Thyroid gland (tissue), 4 donors: ENCODE measurements at regions not wholly inside any gene's neighbourhood (a gene's known extent, or its start where the extent isn't known, plus 50 kb on each side); places are given as distances from the start of the nearest gene placed in this dataset.

Experiments
- CTCF ChIP-seq, 6 experiments: fragments of 200-600 bp in 3 of 6; fragments of 450-650 bp in 3 of 6; sonication (generic) in 3 of 6; IDR thresholded peaks; one replicate each; pipeline ENCODE4 v1.5.1; 2016 to 2019; ENCODE audit warnings: antibody characterized with exemption in 6 of 6, mild to moderate bottlenecking in 2 of 6, inconsistent platforms in 1 of 6, moderate library complexity in 1 of 6
- POLR2A ChIP-seq, 2 donors: fragments of 450-650 bp; IDR thresholded peaks; one replicate each; pipeline ENCODE4 v1.6.1; 2017; ENCODE audit warnings: antibody characterized with exemption in 2 of 2, mild to moderate bottlenecking in 2 of 2, moderate library complexity in 1 of 2

- TF ChIP-seq CTCF (IDR thresholded peaks at IDR 0.05) (no peak), POLR2A (IDR thresholded peaks at IDR 0.05) (no peak)
These were observed 723.1 kb upstream of the KIRREL3 start for GRCh38 chr11:127723714-127724113.
